Hippocampal formation (tissue), 2 donors: ENCODE measurements at regions not wholly inside any gene's neighbourhood (a gene's known extent, or its start where the extent isn't known, plus 50 kb on each side); places are given as distances from the start of the nearest gene placed in this dataset.
"Not testable (repeated sequence)": the region's sequence is repeated elsewhere in the genome, so short reads cannot be mapped to it uniquely, and the experiment has no call there.

Experiments
- DNase-seq, 2 donors: peaks; one replicate each; lab custom pipeline; 2025; lab: John Stamatoyannopoulos, UW

DNA sequence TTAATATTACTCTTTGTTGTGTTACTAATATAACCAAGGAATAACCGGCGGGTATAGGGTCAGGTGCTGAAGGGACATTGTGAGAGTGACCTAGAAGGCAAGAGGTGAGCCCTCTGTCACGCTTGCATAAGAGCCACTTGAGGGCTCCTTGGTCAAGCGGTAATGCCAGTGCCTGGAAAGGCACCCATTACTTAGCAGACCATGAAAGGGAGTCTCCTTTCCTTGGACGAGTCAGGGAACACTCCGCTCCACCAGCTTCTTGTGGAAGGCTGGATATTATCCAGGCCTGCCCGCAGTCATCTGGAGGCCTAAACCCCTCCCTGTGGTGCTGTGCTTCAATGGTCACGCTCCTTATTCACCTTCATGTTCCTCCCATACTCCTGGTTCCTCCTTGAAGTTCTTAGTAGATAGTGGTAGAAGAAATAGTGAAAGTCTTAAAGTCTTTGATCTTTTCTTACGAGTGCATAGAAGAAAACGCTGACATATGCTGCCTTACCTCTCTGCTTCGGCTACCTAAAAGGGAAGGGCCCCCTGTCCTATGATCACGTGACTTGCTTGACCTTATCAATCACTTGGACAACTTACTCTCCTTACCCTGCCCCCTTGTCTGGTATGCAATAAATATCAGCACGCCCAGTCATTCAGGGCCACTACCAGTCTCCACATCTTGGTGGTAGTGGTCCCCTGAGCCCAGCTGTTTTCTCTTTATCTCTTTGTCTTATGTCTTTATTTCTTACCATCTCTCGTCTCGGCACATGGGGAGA, 59.6 kb upstream of the DMRTB1 start:
- DNase-seq, result not testable (repeated sequence)

GRCh38 chr1:53400761-53401674, 58.2 kb upstream of the DMRTB1 start:
- no peak for DNase-seq

GRCh38 chr1:53401813-53402745, 57.1 kb upstream of the DMRTB1 start:
- DNase-seq, result no peak

- DNase-seq, result no peak
Observed at GRCh38 chr1:53402891-53403655, 56.1 kb upstream of the DMRTB1 start.

GRCh38 chr1:53405737-53406136, 53.5 kb upstream of the DMRTB1 start:
- no peak for DNase-seq

DNA sequence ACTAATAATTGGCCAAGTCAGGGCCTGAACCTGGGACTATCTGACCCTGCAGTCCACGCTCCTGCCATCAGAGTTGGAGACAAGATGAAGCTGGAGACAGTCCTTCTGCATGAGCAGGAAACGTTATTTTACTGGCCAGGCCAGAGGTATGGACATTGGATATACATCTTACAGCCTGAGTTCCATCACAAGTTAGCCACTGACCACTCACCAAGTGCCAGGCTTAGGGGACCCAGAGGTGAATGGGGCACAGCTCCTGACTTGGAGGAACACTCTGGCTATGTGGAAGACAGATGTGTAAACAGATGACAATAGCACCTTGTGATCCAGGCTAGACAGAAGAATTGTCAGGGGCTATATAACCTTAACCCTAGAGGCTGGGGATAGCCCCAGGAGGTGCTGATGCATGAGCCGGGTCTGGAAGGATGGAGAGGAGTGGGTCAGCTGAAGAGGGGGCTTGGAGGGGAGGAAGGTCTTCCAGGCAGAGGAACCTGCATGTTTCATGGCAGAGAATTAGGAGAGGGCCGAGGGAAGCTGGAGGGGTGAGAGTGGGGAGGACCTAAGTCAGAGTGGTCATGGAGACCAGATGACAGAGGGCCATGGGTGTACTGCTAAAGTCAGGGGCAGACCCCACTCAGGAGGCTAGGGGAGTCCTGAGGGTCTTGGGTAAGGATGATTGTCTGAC, 52.5 kb upstream of the DMRTB1 start:
- DNase-seq, result no peak

- no peak for DNase-seq
Observed at GRCh38 chr1:53408013-53408754, 51.0 kb upstream of the DMRTB1 start.

GRCh38 chr1:53408755-53409129, 50.5 kb upstream of the DMRTB1 start:
- no peak for DNase-seq

GRCh38 chr1:53409233-53409632, 50.0 kb upstream of the DMRTB1 start:
- DNase-seq, result no peak
